HepG2 (cell line): ENCODE measurements at regions not wholly inside any gene's neighbourhood (a gene's known extent, or its start where the extent isn't known, plus 50 kb on each side); places are given as distances from the start of the nearest gene placed in this dataset.

Experiments used
- ATAC-seq: fragments of 200-7000 bp; cut with Tn5 transposase; 3 replicates; pipeline ENCODE4 v1.9.1; 2020; ENCODE audit warnings: mild to moderate bottlenecking, moderate library complexity
- BruUV-seq: library from RNA; stranded (reverse); fragments of 400-500 nt; replicated peaks from 2 replicates; lab custom pipeline; 2021; lab: Mats Ljungman, UMichigan
- CTCF ChIA-PET: fragments of 300-600 bp; formaldehyde crosslinking; extraction: SDS; loops from one replicate; lab custom pipeline; 2021; ENCODE audit warnings: low total read pairs, inconsistent platforms, low intra/inter-chr PET ratio; lab: Yijun Ruan, JAX
- POLR2A ChIA-PET: fragments of 350-600 bp; sonication (Branson Sonifier 250); formaldehyde crosslinking; loops from one replicate; lab custom pipeline; 2020; ENCODE audit warnings: antibody characterized with exemption, inconsistent platforms; lab: Yijun Ruan, JAX
- DNase-seq: peaks from one replicate; pipeline ENCODE4 v3.0.0-alpha.2; 2015; ENCODE audit warnings: low spot score
- FAIRE-seq: peaks from 3 replicates; lab custom pipeline; 2011; peaks lifted over from hg19 to GRCh38; lab: Jason Lieb, UNC
- H2AFZ ChIP-seq: one replicate; pipeline ENCODE4 v1.6.1; 2011; ENCODE audit warnings: low read length, inconsistent platforms
- H3K27ac ChIP-seq: fragments of 300-600 bp; 3 replicates; pipeline ENCODE4 v1.8.0; 2011; ENCODE audit warnings: mixed run types, mild to moderate bottlenecking, mixed read lengths, low read length, inconsistent platforms; ENCODE audit not compliant: insufficient read depth; ENCODE audit errors: extremely low read length
- H3K27me3 ChIP-seq, 2 experiments: fragments of 200-600 bp in 1 of 2; 2 replicates in 1 of 2; 3 replicates in 1 of 2; pipeline versions ENCODE4 v1.6.0 to v1.8.0; 2011; ENCODE audit warnings: low read length in 2 of 2, mild to moderate bottlenecking in 2 of 2, moderate library complexity in 2 of 2, inconsistent platforms in 1 of 2; ENCODE audit not compliant: insufficient read depth in 2 of 2, control insufficient read depth in 1 of 2
- H3K36me3 ChIP-seq, 2 experiments: fragments of 200-600 bp in 1 of 2; replicated peaks in 1 of 2; 2 replicates in 1 of 2; 3 replicates in 1 of 2; pipeline versions ENCODE4 v1.5.1 to v1.8.0; 2011; ENCODE audit warnings: low read length in 2 of 2, inconsistent platforms in 1 of 2; ENCODE audit not compliant: insufficient read depth in 2 of 2, control insufficient read depth in 1 of 2
- H3K4me1 ChIP-seq: 2 replicates; pipeline ENCODE4 v1.5.1; 2012; ENCODE audit warnings: low read length, inconsistent platforms; ENCODE audit not compliant: insufficient read depth
- H3K4me2 ChIP-seq: 2 replicates; pipeline ENCODE4 v1.6.0; 2011; ENCODE audit warnings: low read depth, low read length, inconsistent platforms
- H3K4me3 ChIP-seq, 3 experiments: fragments of 200-600 bp in 1 of 3; sonication (generic), shearing (Covaris generic) in 1 of 3; replicated peaks in 1 of 3; 2 replicates each; pipeline ENCODE4 v1.5.1; 2011 to 2016; ENCODE audit warnings: low read length in 3 of 3, inconsistent platforms in 2 of 3, low read depth in 2 of 3, mild to moderate bottlenecking in 2 of 3, control low read depth in 1 of 3, mixed read lengths in 1 of 3; ENCODE audit not compliant: insufficient read depth in 1 of 3
- H3K79me2 ChIP-seq: one replicate; pipeline ENCODE4 v1.6.1; 2011; ENCODE audit warnings: low read length, inconsistent platforms; ENCODE audit not compliant: insufficient read depth
- H3K9ac ChIP-seq: 2 replicates; pipeline ENCODE4 v1.6.0; 2011; ENCODE audit warnings: mild to moderate bottlenecking, low read depth, low read length, inconsistent platforms; ENCODE audit not compliant: insufficient read depth
- H3K9me3 ChIP-seq: 2 replicates; pipeline ENCODE4 v1.5.1; 2012; ENCODE audit warnings: mild to moderate bottlenecking, low read length
- H4K20me1 ChIP-seq: 2 replicates; pipeline ENCODE4 v1.6.0; 2011; ENCODE audit warnings: inconsistent platforms, mild to moderate bottlenecking, low read length, moderate library complexity; ENCODE audit not compliant: insufficient read depth
- ARID2 ChIP-seq: sonication (generic); formaldehyde crosslinking; IDR thresholded peaks from 2 replicates; pipeline ENCODE4 v1.8.1; 2022; ENCODE audit warnings: mild to moderate bottlenecking, missing genetic modification reagents, borderline replicate concordance
- CHD2 ChIP-seq: IDR thresholded peaks from 2 replicates; pipeline ENCODE4 v1.6.1; 2011; ENCODE audit warnings: low read depth, low read length, improper control_type of control experiment
- GLI4 ChIP-seq: sonication (generic); formaldehyde crosslinking; IDR thresholded peaks from 2 replicates; pipeline ENCODE4 v1.5.1; 2020; ENCODE audit warnings: missing genetic modification reagents, mild to moderate bottlenecking, moderate library complexity, borderline replicate concordance
- HES4 ChIP-seq: sonication (generic); formaldehyde crosslinking; IDR thresholded peaks from 2 replicates; pipeline ENCODE4 v1.9.0; 2021; ENCODE audit warnings: mild to moderate bottlenecking, missing genetic modification reagents, borderline replicate concordance
- HOXA3 ChIP-seq: sonication (generic); formaldehyde crosslinking; IDR thresholded peaks from 2 replicates; pipeline ENCODE4 v1.5.0; 2020; ENCODE audit warnings: missing genetic modification reagents
- RFX5 ChIP-seq: IDR thresholded peaks from 2 replicates; pipeline ENCODE4 v1.6.1; 2011; ENCODE audit warnings: low read depth, low read length, improper control_type of control experiment
- TOPORS ChIP-seq: sonication (generic); formaldehyde crosslinking; IDR thresholded peaks from 2 replicates; pipeline ENCODE4 v1.8.0; 2023; ENCODE audit warnings: mild to moderate bottlenecking, missing genetic modification reagents
- TRIM24 ChIP-seq: sonication (generic); formaldehyde crosslinking; IDR thresholded peaks from 2 replicates; pipeline ENCODE4 v1.8.0; 2022; ENCODE audit warnings: mild to moderate bottlenecking, missing genetic modification reagents
- ZNF326 ChIP-seq: sonication (generic); formaldehyde crosslinking; IDR thresholded peaks from 2 replicates; pipeline ENCODE4 v1.4.0; 2020; ENCODE audit warnings: missing genetic modification reagents, borderline replicate concordance
- ZNF335 ChIP-seq: sonication (generic); formaldehyde crosslinking; IDR thresholded peaks from 2 replicates; pipeline ENCODE4 v1.4.0; 2020; ENCODE audit warnings: missing genetic modification reagents
- ZNF589 ChIP-seq: sonication (generic); formaldehyde crosslinking; conservative IDR thresholded peaks from 2 replicates; pipeline ENCODE4 v1.8.0; 2022; ENCODE audit warnings: mild to moderate bottlenecking, moderate library complexity, missing genetic modification reagents
- ZNF652 ChIP-seq: IDR thresholded peaks from 2 replicates; pipeline ENCODE4 v1.6.1; 2016; ENCODE audit warnings: low read depth, borderline replicate concordance
- ZNF670 ChIP-seq: sonication (generic); formaldehyde crosslinking; IDR thresholded peaks from 2 replicates; pipeline ENCODE4 v1.8.0; 2022; ENCODE audit warnings: mild to moderate bottlenecking, missing genetic modification reagents, borderline replicate concordance
- ZNF672 ChIP-seq: sonication (generic); formaldehyde crosslinking; IDR thresholded peaks from 2 replicates; pipeline ENCODE4 v1.8.1; 2022; ENCODE audit warnings: missing genetic modification reagents
- ZNF766 ChIP-seq: sonication (generic); formaldehyde crosslinking; IDR thresholded peaks from 2 replicates; pipeline ENCODE4 v1.5.0; 2020; ENCODE audit warnings: missing genetic modification reagents, borderline replicate concordance
- WGBS: methylation state at CpG from one replicate; pipeline ENCODE4 v1.1.6; 2017; ENCODE audit warnings: low lambda C conversion rate; 5-methylcytosine and 5-hydroxymethylcytosine counted together
- in situ Hi-C: cut with HindIII; loops from 2 replicates; pipeline ENCODE4 v1.10.0; 2017; ENCODE audit warnings: low pct_unique_long_range_greater_than_20kb; ENCODE audit not compliant: extremely low pct_ligation_motif_present
- intact Hi-C: fragments of 100-400 bp; cut with micrococcal nuclease; formaldehyde crosslinking; loops from one replicate; pipeline ENCODE4 v1.10.0; 2022; ENCODE audit not compliant: unreplicated experiment
- TF ChIP-seq, protein P1 (sequence below): sonication (generic); formaldehyde crosslinking; IDR thresholded peaks from 2 replicates; pipeline ENCODE4 v1.5.0; 2020; ENCODE audit warnings: mild to moderate bottlenecking, missing genetic modification reagents, moderate library complexity

DNA sequence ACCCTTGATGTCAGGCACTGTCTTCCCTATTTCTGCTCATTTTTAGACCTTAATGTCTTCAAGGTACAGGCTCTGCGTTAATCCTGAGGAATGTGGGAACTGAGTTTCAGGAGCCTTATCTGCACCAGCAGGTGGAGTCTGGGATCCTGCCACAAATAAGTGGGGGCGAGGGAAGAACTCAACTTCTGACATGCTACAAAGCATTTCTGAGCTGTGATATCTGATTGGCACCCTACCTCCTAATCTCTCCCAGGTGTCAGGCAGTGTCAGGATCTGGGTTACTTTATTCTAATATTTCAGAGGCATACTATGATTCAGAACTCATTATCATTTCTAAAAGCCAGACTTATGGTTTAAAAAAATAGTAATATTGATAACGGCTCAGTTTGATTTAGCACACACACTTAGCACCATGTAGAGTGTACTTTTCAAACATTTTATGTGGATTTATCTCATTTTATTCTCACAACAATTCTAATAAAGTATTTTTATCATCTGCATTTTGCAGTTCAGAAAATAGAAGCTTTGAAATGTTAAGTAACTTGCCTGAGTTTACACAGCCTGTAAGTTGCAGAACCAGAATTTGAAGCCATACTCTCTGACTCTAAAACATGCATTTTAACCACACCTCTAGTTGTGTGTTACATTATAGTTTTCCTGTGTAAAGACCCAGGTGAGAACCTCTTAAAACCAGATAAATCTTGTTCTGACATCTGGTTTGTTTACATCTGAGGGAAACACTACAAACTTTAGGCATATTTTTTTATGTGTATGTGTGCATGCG, 358.6 kb downstream of the TDRD3 start:
- Histone ChIP-seq H3K4me3 (no peak overlapping the region), H3K9me3 (no peaks in the 10 kb centered on the region), H3K79me2 (no peaks in the 10 kb centered on the region), H3K36me3 (no peaks in the 10 kb centered on the region), H3K4me2 (no peak overlapping the region), H3K27ac (no peak overlapping the region), H4K20me1 (no peaks in the 10 kb centered on the region), H3K9ac (no peak overlapping the region), H2AFZ (no peak overlapping the region), H3K4me1 (no peaks in the 10 kb centered on the region), H3K27me3 (no peaks in the 10 kb centered on the region)
- in situ Hi-C loops: no loop called here
- ChIA-PET CTCF (no interaction called here), POLR2A (no interaction called here)
- intact Hi-C loops: no loop called here
- FAIRE-seq (no peak), ATAC-seq (peak; percentile 35; the same call in 2 of the 3 replicates), DNase-seq (no peak)
- TF ChIP-seq, protein P1, sequence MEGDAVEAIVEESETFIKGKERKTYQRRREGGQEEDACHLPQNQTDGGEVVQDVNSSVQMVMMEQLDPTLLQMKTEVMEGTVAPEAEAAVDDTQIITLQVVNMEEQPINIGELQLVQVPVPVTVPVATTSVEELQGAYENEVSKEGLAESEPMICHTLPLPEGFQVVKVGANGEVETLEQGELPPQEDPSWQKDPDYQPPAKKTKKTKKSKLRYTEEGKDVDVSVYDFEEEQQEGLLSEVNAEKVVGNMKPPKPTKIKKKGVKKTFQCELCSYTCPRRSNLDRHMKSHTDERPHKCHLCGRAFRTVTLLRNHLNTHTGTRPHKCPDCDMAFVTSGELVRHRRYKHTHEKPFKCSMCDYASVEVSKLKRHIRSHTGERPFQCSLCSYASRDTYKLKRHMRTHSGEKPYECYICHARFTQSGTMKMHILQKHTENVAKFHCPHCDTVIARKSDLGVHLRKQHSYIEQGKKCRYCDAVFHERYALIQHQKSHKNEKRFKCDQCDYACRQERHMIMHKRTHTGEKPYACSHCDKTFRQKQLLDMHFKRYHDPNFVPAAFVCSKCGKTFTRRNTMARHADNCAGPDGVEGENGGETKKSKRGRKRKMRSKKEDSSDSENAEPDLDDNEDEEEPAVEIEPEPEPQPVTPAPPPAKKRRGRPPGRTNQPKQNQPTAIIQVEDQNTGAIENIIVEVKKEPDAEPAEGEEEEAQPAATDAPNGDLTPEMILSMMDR: 0 out of 2 replicates have a peak, but pooled peaks have one; percentile 3
- TF ChIP-seq RFX5: no peak
- BruUV-seq: no TSS peak
- 21% methylated on average over 4 of the region's 4 CpGs for WGBS

DNA sequence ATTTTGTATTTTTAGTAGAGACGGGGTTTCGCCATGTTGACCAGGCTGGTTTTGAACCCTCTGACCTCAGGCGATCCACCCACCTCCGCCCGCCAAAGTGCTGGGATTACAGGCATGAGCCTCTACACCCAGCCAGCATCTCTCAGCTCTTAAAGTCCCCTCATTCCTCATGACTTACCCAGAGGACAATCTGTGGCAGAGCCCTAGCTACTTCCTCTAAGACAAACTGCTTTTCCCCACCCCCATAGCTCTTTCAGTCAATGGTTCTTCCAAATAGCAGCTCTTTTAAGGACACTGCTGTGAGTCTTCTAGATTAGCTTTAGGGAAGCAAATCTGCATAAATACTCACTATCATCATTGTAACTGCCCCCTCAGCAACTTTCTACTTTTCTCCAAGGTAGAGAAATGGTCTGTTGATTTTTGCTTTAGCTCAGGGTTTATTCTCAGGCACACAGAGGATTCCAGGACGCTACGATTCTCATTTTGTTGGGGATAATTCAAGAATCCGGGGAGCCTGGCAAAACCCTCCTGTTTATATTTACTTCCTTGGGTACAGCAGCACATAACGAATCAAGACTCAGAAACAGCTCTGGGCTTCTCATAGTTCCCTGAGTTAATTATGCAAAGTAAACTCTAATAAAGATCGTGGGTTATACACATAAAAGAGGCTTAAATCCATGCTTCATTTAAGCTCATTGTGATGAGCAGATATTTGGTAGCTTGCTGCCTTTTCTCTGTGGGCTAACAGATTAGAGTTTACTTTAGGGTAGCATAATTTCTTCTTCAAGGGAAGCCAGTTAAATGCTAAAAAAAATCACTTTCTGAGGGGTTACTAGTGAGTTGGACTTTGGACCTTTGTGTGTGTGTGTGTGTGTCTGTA, 357.4 kb downstream of the TDRD3 start:
- no peaks in the 10 kb centered on the region for H3K27me3 ChIP-seq
- no peaks in the 10 kb centered on the region for H3K36me3 ChIP-seq
- H2AFZ ChIP-seq: no peak overlapping the region
- BruUV-seq: no TSS peak
- no peaks in the 10 kb centered on the region for H4K20me1 ChIP-seq
- WGBS: 35% methylated on average over 10 of the region's 10 CpGs
- FAIRE-seq: no peak
- CTCF ChIA-PET: no interaction called here
- intact Hi-C loops (no loop called here), in situ Hi-C loops (no loop called here)
- H3K9ac ChIP-seq: no peak overlapping the region
- no peaks in the 10 kb centered on the region for H3K9me3 ChIP-seq
- ATAC-seq: no peak
- H3K27ac ChIP-seq: no peak overlapping the region
- no peak overlapping the region for H3K4me2 ChIP-seq
- no peak for DNase-seq
- POLR2A ChIA-PET: no interaction called here
- H3K4me1 ChIP-seq: no peaks in the 10 kb centered on the region
- H3K79me2 ChIP-seq: no peaks in the 10 kb centered on the region
- no peak overlapping the region for H3K4me3 ChIP-seq
- TF ChIP-seq ZNF335 (CRISPR knock-in tag) (no peak), TRIM24 (CRISPR knock-in tag) (no peak), CHD2 (no peak), ZNF672 (CRISPR knock-in tag) (no peak), ARID2 (CRISPR knock-in tag) (no peak), ZNF326 (CRISPR knock-in tag) (no peak), ZNF766 (no peak), ZNF652 (no peak), HES4 (CRISPR knock-in tag) (no peak), GLI4 (no peak), ZNF589 (CRISPR knock-in tag) (no peak), HOXA3 (CRISPR knock-in tag) (no peak), ZNF670 (CRISPR knock-in tag) (no peak), TOPORS (CRISPR knock-in tag) (no peak)
